ENCODE measurements at regions not wholly inside any gene's neighbourhood (a gene's known extent, or its start where the extent isn't known, plus 50 kb on each side); places are given as distances from the start of the nearest gene placed in this dataset.

GRCh38 chr4:30790123-30790522 lies 70.0 kb downstream of the PCDH7 start:
- no peak for TF ChIP-seq CTCF (IDR thresholded peaks at IDR 0.05; ENCODE audit: low read length)
- TF ChIP-seq EZH2 (IDR thresholded peaks at IDR 0.05; ENCODE audit: borderline replicate concordance, low read length): no peak

Measured in OCI-LY1 (cell line).